ENCODE measurements at regions not wholly inside any gene's neighbourhood (a gene's known extent, or its start where the extent isn't known, plus 50 kb on each side); places are given as distances from the start of the nearest gene placed in this dataset.

DNA sequence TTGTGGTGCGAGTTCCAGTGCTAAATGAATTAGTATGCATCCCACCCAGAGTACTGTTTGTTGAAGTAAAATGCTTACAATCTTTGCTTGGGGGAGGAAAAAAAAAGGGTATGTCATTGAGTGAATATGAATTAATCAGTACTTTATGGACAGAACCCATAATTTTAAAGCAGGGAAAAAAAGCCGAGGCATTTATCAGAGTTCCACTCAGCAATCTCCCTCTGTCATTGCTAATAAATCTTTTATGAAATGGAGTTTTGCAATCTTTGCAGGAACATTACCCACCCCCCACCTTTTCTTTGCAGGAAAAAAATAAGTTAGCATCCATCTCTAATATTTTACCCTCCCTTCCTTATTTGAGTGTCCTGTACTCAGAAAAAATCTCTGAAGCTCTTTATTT is 127.9 kb upstream of the TMPO start (continued):
- no peak for TF ChIP-seq GTF3C2 (IDR thresholded peaks at IDR 0.05; ENCODE audit: borderline replicate concordance, extremely low read depth, insufficient read length)
- TF ChIP-seq ZNF277 (CRISPR knock-in tag; IDR thresholded peaks at IDR 0.05; ENCODE audit: borderline replicate concordance) = no peak
- no peak for TF ChIP-seq HMGXB4 (CRISPR knock-in tag; IDR thresholded peaks at IDR 0.05)
- TF ChIP-seq ZSCAN29 (IDR thresholded peaks at IDR 0.05) = no peak
- no peak for TF ChIP-seq UBTF (IDR thresholded peaks at IDR 0.05; ENCODE audit: borderline replicate concordance in 1 of 2, low read depth in 2 of 2, low read length in 2 of 2)

Measured in K562 (cell line).